ENCODE measurements at regions not wholly inside any gene's neighbourhood (a gene's known extent, or its start where the extent isn't known, plus 50 kb on each side); places are given as distances from the start of the nearest gene placed in this dataset.
"Not testable (repeated sequence)": the region's sequence is repeated elsewhere in the genome, so short reads cannot be mapped to it uniquely, and the experiment has no call there.

GRCh38 chr10:2548071-2548470 is 519.3 kb upstream of the PFKP start:
- DNase-seq (ENCODE audit: low spot score), result no peak
- TF ChIP-seq, protein P1, sequence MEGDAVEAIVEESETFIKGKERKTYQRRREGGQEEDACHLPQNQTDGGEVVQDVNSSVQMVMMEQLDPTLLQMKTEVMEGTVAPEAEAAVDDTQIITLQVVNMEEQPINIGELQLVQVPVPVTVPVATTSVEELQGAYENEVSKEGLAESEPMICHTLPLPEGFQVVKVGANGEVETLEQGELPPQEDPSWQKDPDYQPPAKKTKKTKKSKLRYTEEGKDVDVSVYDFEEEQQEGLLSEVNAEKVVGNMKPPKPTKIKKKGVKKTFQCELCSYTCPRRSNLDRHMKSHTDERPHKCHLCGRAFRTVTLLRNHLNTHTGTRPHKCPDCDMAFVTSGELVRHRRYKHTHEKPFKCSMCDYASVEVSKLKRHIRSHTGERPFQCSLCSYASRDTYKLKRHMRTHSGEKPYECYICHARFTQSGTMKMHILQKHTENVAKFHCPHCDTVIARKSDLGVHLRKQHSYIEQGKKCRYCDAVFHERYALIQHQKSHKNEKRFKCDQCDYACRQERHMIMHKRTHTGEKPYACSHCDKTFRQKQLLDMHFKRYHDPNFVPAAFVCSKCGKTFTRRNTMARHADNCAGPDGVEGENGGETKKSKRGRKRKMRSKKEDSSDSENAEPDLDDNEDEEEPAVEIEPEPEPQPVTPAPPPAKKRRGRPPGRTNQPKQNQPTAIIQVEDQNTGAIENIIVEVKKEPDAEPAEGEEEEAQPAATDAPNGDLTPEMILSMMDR (IDR thresholded peaks at IDR 0.05; ENCODE audit: extremely low read depth, missing control alignments), result no peak

- no peak for DNase-seq (ENCODE audit: low spot score)
- TF ChIP-seq, protein P1 (IDR thresholded peaks at IDR 0.05; ENCODE audit: extremely low read depth, missing control alignments), result no peak
Measured at GRCh38 chr10:2547606-2548005, 519.7 kb upstream of the PFKP start.

DNA sequence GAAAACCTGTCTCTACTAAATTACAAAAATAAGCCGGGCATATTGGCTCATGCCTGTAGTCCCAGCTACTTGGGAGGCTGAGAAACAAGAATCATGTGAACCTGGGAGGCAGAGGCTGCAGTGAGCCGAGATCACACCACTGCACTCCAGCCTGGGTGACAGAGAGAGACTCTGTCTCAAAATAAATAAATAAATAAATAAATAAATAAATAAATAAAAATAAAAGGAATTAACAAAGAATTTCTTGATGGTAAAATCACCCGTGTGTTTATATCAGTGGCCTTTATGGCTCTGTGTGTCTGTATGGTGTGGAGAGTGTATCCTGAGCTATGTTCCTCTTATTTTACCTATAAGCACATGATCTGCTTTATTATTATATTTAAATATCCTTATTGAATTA is 520.5 kb upstream of the PFKP start:
- not testable (repeated sequence) for DNase-seq (ENCODE audit: low spot score)

DNA sequence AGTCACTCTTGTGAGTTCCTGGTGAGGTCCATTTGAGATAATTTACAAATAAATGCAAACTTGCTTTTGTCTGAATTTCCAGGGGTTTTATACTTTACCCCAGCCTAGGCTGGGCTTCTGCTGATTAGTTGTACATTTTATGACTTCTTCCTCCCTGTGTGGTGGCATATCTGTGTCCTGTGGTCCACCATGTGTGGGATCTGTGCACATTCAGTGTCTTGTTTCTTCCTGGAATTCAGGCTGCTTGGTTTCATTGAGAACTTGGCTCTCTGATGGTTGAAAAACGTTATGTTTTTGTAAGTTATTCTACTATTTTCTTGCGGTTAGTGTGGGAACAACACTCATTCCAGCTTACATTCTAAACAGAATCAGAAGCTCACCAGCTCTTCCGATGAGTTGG is 523.4 kb upstream of the PFKP start:
- TF ChIP-seq, protein P1 (IDR thresholded peaks at IDR 0.05; ENCODE audit: extremely low read depth, missing control alignments), result no peak
- DNase-seq (ENCODE audit: low spot score), result no peak

DNA sequence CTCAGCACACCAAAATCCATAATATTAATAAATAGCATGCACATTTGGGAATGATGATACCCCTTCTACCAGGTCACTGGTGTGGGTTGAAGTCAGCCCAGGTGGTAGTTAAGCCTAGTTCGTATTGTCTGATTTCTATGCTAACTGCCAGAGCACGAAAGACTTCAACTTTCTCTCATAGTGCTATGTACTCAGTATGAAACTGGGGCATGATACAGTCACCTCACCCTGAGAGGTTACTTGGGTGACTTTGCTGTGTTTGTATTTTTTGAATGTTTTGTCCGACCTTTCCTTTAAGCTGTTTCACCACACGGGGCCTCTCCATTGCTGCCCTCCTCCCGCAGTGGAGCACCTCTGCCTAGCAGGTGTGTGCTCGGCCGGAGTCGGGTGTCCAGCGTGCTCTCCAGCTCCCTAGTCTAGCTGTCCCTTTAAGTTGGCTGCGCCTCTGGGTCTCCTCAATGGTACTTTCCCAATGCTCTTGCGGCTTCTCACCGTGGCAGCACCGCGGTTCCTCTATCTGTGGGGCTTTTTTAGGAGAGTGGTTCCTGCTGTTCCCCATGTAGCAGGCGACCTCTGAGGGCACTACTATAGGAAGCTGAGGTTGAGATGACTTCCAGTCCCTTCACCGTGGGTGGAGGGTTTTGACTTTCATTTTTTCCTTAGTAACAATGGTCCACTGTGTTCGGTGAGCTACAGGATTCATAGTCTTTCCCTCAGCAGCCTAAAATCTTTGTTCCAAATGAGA is 524.0 kb upstream of the PFKP start:
- no peak for DNase-seq (ENCODE audit: low spot score)
- TF ChIP-seq, protein P1 (IDR thresholded peaks at IDR 0.05; ENCODE audit: extremely low read depth, missing control alignments), result no peak

GRCh38 chr10:2541176-2541575 is 526.2 kb upstream of the PFKP start:
- no peak for DNase-seq (ENCODE audit: low spot score)
- TF ChIP-seq, protein P1 (IDR thresholded peaks at IDR 0.05; ENCODE audit: extremely low read depth, missing control alignments), result no peak

DNA sequence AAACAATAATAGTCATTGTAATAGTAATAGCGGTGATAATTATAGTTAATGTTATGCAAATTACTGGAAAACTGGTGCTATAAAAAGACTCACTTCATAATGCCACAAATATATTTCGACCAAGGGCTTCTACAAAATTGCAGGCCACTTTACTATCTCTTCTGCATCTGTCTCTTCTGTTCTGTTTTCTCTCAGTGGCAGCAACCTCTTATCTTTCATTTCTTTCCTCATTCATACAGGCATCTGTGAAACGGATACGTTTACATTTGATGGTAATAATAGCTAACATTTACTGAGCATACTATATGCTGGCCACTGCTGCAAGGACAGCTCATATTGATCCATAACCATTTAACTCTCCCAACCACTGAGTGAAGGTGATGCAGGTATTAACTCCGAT is 537.4 kb upstream of the PFKP start:
- TF ChIP-seq, protein P1 (IDR thresholded peaks at IDR 0.05; ENCODE audit: extremely low read depth, missing control alignments), result no peak
- no peak for DNase-seq (ENCODE audit: low spot score)

DNA sequence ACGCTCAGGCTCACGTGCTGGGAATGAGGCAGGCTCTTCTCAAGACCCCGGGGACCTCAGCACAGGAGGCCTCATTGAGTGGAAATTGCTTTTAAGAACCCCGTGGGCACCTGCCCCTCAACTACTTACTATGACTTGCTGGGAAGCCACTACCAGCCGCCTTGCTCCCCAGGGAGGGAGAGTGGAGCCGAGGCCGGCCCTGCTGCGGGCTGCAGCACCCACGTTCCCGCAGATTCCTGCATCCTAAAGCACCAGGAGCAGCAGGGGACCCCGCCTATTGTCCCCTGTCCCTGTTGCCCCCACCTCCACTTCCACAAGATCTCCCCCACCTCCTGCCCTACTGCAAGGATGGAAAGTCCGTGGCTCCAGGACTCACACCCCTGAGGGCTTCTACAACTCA is 541.6 kb upstream of the PFKP start:
- DNase-seq (ENCODE audit: low spot score), result no peak
- TF ChIP-seq, protein P1 (IDR thresholded peaks at IDR 0.05; ENCODE audit: extremely low read depth, missing control alignments), result no peak

Measured in GM20000 (cell line).